Hepatocyte (in vitro differentiated cells): ENCODE measurements at regions not wholly inside any gene's neighbourhood (a gene's known extent, or its start where the extent isn't known, plus 50 kb on each side); places are given as distances from the start of the nearest gene placed in this dataset.

ENCODE experiments used
- DNase-seq: peaks from one replicate; pipeline ENCODE4 v3.0.0-alpha.2; 2016; ENCODE audit warnings: low spot score
- H2AFZ ChIP-seq: fragments of 200-600 bp; sonication (generic); 2 replicates; pipeline ENCODE4 v1.6.0; 2016; ENCODE audit warnings: antibody characterized with exemption, mild to moderate bottlenecking
- H3K27ac ChIP-seq: fragments of 200-600 bp; sonication (generic); 2 replicates; pipeline ENCODE4 v1.5.1; 2016; ENCODE audit warnings: mild to moderate bottlenecking
- H3K27me3 ChIP-seq: fragments of 200-600 bp; sonication (generic); 2 replicates; pipeline ENCODE4 v1.6.1; 2016
- H3K36me3 ChIP-seq: fragments of 200-600 bp; sonication (generic); replicated peaks from 2 replicates; pipeline ENCODE4 v1.5.1; 2016; ENCODE audit warnings: low read depth; ENCODE audit not compliant: insufficient read depth
- H3K4me1 ChIP-seq: fragments of 200-600 bp; sonication (generic); 2 replicates; pipeline ENCODE4 v1.5.1; 2016; ENCODE audit warnings: mild to moderate bottlenecking, moderate library complexity; ENCODE audit not compliant: insufficient read depth
- H3K4me2 ChIP-seq: fragments of 200-600 bp; sonication (generic); 2 replicates; pipeline ENCODE4 v1.6.0; 2016
- H3K4me3 ChIP-seq: fragments of 200-600 bp; sonication (generic); 2 replicates; pipeline ENCODE4 v1.5.1; 2016; ENCODE audit warnings: mild to moderate bottlenecking
- H3K79me2 ChIP-seq: fragments of 200-600 bp; sonication (generic); 2 replicates; pipeline ENCODE4 v1.6.0; 2017; ENCODE audit warnings: mild to moderate bottlenecking
- H3K9me2 ChIP-seq: fragments of 200-600 bp; sonication (generic); replicated peaks from 2 replicates; pipeline ENCODE4 v1.6.0; 2017; ENCODE audit warnings: mild to moderate bottlenecking; ENCODE audit not compliant: insufficient read depth
- H3K9me3 ChIP-seq: fragments of 200-600 bp; sonication (generic); 2 replicates; pipeline ENCODE4 v1.5.1; 2016; ENCODE audit warnings: low read depth, mild to moderate bottlenecking
- H4K20me1 ChIP-seq: fragments of 200-600 bp; sonication (generic); 2 replicates; pipeline ENCODE4 v1.6.0; 2016; ENCODE audit warnings: mild to moderate bottlenecking; ENCODE audit not compliant: insufficient read depth, poor library complexity, severe bottlenecking
- EZH2 ChIP-seq: fragments of 200-600 bp; sonication (generic); IDR thresholded peaks from 2 replicates; pipeline ENCODE4 v1.6.1; 2016; ENCODE audit warnings: antibody characterized with exemption, mild to moderate bottlenecking, borderline replicate concordance
- EZH2phosphoT487 ChIP-seq: fragments of 200-600 bp; sonication (generic); IDR thresholded peaks from one replicate; pipeline ENCODE4 v1.6.1; 2018; ENCODE audit warnings: antibody characterized with exemption, mild to moderate bottlenecking, low read depth, moderate library complexity; ENCODE audit not compliant: unreplicated experiment, severe bottlenecking
- WGBS: methylation state at CpG from one replicate; pipeline ENCODE4 v1.1.6; 2016; ENCODE audit warnings: low lambda C conversion rate; ENCODE audit errors: missing lambda C conversion rate; 5-methylcytosine and 5-hydroxymethylcytosine counted together
- TF ChIP-seq, protein P1 (sequence below): fragments of 200-600 bp; sonication (generic); IDR thresholded peaks from 2 replicates; pipeline ENCODE4 v1.5.1; 2016; ENCODE audit warnings: antibody characterized with exemption, mild to moderate bottlenecking; ENCODE audit not compliant: poor library complexity

DNA sequence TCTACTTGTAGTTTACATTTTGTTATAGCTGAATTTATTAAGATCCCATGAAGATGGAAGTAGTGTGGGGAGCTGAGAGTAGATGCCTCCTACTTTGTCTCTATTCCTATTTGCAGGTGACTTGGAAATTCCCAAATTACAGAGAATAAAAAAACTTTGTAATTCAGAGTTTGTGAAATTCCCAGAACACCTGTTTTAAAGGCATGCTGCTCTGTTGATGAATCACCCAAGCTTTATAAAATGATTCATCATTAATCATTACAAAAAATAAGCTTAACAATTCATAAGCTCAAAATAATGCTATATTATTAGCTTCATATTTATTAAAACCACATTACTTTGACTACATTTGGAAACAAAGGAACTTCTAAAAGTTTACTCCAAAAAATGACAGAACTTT lies 856.3 kb downstream of the RPA4 start:
- H2AFZ ChIP-seq, result no peak overlapping the region
- H3K9me2 ChIP-seq, result no peaks in the 10 kb centered on the region

DNA sequence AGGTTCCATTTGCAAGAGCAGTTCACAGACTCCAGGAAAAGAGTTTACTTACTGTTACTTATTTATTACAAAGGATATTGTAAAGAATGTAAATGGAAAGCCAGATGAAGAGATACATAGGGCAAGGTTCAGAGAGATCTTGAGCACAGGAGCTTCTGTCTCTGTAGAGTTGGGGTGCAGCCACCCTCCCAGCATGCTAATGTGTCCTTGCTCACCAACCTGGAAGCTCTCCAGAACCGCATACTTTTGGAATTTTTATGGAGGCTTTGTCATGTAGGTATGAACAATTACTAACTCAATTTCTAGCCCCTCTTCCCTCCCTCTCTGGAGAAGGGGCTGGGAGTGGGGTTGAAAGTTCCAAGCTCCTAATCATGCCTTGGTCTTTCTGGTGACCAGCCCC lies 857.2 kb downstream of the RPA4 start:
- no peaks in the 10 kb centered on the region for H3K9me3 ChIP-seq
- H3K4me2 ChIP-seq, result no peak overlapping the region
- H3K9me2 ChIP-seq, result no peaks in the 10 kb centered on the region
- H3K36me3 ChIP-seq, result no peaks in the 10 kb centered on the region
- WGBS, result 8% methylated on average over 1 of the region's 1 CpG
- H3K27me3 ChIP-seq, result no peaks in the 10 kb centered on the region
- H4K20me1 ChIP-seq, result no peaks in the 10 kb centered on the region
- peaks cover 19% of the 10 kb centered on the region for H3K4me1 ChIP-seq
- H3K79me2 ChIP-seq, result no peaks in the 10 kb centered on the region
- H3K27ac ChIP-seq, result peak overlapping the region; percentile 35
- TF ChIP-seq EZH2phosphoT487, result no peak
- TF ChIP-seq EZH2, result no peak
- TF ChIP-seq, protein P1, sequence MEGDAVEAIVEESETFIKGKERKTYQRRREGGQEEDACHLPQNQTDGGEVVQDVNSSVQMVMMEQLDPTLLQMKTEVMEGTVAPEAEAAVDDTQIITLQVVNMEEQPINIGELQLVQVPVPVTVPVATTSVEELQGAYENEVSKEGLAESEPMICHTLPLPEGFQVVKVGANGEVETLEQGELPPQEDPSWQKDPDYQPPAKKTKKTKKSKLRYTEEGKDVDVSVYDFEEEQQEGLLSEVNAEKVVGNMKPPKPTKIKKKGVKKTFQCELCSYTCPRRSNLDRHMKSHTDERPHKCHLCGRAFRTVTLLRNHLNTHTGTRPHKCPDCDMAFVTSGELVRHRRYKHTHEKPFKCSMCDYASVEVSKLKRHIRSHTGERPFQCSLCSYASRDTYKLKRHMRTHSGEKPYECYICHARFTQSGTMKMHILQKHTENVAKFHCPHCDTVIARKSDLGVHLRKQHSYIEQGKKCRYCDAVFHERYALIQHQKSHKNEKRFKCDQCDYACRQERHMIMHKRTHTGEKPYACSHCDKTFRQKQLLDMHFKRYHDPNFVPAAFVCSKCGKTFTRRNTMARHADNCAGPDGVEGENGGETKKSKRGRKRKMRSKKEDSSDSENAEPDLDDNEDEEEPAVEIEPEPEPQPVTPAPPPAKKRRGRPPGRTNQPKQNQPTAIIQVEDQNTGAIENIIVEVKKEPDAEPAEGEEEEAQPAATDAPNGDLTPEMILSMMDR, result no peak
- H2AFZ ChIP-seq, result no peak overlapping the region
- peak; percentile 11 for DNase-seq
- no peak overlapping the region for H3K4me3 ChIP-seq

More for the DNA sequence above, 856.3 kb downstream of the RPA4 start:
- Histone ChIP-seq H3K79me2 (no peaks in the 10 kb centered on the region), H3K9me3 (no peaks in the 10 kb centered on the region), H3K27ac (peak overlapping the region; percentile 35), H3K36me3 (no peaks in the 10 kb centered on the region), H3K27me3 (no peaks in the 10 kb centered on the region), H3K4me1 (peaks cover 19% of the 10 kb centered on the region), H4K20me1 (no peaks in the 10 kb centered on the region), H3K4me2 (no peak overlapping the region), H3K4me3 (no peak overlapping the region)
- TF ChIP-seq, protein P1, result no peak
- TF ChIP-seq EZH2 (no peak), EZH2phosphoT487 (no peak)
- no peak for DNase-seq

DNA sequence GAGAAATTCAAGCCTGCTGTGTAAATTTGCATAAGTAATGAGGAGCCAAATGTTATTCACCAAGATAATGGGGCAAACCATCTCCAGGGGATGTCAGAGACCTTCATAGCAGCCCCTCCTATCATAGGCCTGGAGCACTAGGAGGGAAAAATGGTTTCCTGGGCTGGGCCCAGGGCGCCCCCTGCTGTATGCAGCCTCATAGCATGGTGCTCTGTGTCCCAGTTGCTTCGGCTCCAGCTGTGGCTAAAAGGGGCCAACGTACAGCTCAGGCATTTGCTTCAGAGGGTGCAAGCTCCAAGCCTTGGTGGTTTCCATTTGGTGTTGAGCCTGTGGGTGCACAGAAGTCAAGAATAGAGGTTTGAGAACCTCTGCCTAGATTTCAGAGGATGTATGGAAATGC lies 859.3 kb downstream of the RPA4 start:
- Histone ChIP-seq H2AFZ (no peak overlapping the region), H3K36me3 (no peaks in the 10 kb centered on the region), H3K27me3 (no peaks in the 10 kb centered on the region), H3K27ac (no peak overlapping the region), H3K9me2 (no peaks in the 10 kb centered on the region), H3K4me1 (peaks cover 19% of the 10 kb centered on the region), H3K4me2 (no peak overlapping the region), H4K20me1 (no peaks in the 10 kb centered on the region), H3K4me3 (no peak overlapping the region), H3K9me3 (no peaks in the 10 kb centered on the region), H3K79me2 (no peaks in the 10 kb centered on the region)
- TF ChIP-seq EZH2, result no peak
- DNase-seq, result no peak
- WGBS, result 92% methylated on average over 3 of the region's 3 CpGs

DNA sequence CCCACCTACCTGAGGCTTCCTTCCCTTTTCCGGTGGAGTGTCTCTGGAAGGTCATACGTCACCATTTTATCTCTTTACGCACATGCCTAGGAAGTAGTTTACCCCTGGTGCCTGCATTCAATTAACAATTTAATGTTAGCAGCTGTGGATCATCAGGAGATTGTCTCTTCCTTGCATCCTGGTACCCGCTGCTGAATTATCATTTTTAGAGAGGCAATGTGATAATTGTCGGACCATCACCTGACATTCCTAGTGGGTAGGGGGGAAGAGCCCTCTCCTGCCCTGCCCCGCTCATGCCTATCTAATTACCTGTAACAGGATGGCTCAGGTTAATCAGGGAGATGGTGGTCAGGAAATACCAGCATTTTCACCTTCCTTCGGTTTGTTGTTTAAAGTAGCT lies 863.6 kb downstream of the RPA4 start:
- no peak overlapping the region for H3K4me3 ChIP-seq
- 64% methylated on average over 7 of the region's 7 CpGs for WGBS
- H3K9me2 ChIP-seq, result no peaks in the 10 kb centered on the region
- DNase-seq, result no peak
- no peaks in the 10 kb centered on the region for H3K27me3 ChIP-seq
- H3K27ac ChIP-seq, result no peak overlapping the region
- H3K4me2 ChIP-seq, result no peak overlapping the region
- no peak for TF ChIP-seq EZH2phosphoT487
- no peaks in the 10 kb centered on the region for H3K36me3 ChIP-seq
- H3K79me2 ChIP-seq, result no peaks in the 10 kb centered on the region
- H3K4me1 ChIP-seq, result no peaks in the 10 kb centered on the region
- no peaks in the 10 kb centered on the region for H3K9me3 ChIP-seq
- no peaks in the 10 kb centered on the region for H4K20me1 ChIP-seq
- H2AFZ ChIP-seq, result no peak overlapping the region
